Globus pallidus (tissue), 1 donor: ENCODE measurements at regions not wholly inside any gene's neighbourhood (a gene's known extent, or its start where the extent isn't known, plus 50 kb on each side); places are given as distances from the start of the nearest gene placed in this dataset.
"Not testable (repeated sequence)": the region's sequence is repeated elsewhere in the genome, so short reads cannot be mapped to it uniquely, and the experiment has no call there.

Source experiments
- DNase-seq: peaks from one replicate; pipeline ENCODE4 v3.0.0-alpha.2; 2015; ENCODE audit warnings: low spot score

- peak; percentile 50 for DNase-seq
Observed at GRCh38 chr7:16933296-16934279, 51.8 kb upstream of the AGR3 start.

GRCh38 chr7:16934722-16935340 lies 53.0 kb upstream of the AGR3 start:
- DNase-seq = no peak

- no peak for DNase-seq
Observed at GRCh38 chr7:16935341-16935735, 53.6 kb upstream of the AGR3 start.

GRCh38 chr7:16936626-16937422 lies 55.0 kb upstream of the AGR3 start:
- no peak for DNase-seq

GRCh38 chr7:16939161-16939560 lies 57.4 kb upstream of the AGR3 start:
- DNase-seq = no peak

GRCh38 chr7:16940776-16941175 lies 59.0 kb upstream of the AGR3 start:
- DNase-seq = no peak

- DNase-seq = no peak
Observed at GRCh38 chr7:16942929-16943509, 61.2 kb upstream of the AGR3 start.

GRCh38 chr7:16944936-16945335 lies 63.2 kb upstream of the AGR3 start:
- DNase-seq = no peak

- no peak for DNase-seq
Observed at GRCh38 chr7:16945372-16945771, 63.6 kb upstream of the AGR3 start.

- DNase-seq = not testable (repeated sequence)
Observed at GRCh38 chr7:16948110-16948509, 66.3 kb upstream of the AGR3 start.

GRCh38 chr7:16951483-16952080 lies 69.8 kb upstream of the AGR3 start:
- no peak for DNase-seq

GRCh38 chr7:16954321-16954720 lies 72.5 kb upstream of the AGR3 start:
- no peak for DNase-seq

- no peak for DNase-seq
Observed at GRCh38 chr7:16958724-16959123, 76.9 kb upstream of the AGR3 start.

- DNase-seq = no peak
Observed at GRCh38 chr7:16960337-16960965, 78.7 kb upstream of the AGR3 start.

GRCh38 chr7:16961641-16962040 lies 79.9 kb upstream of the AGR3 start:
- no peak for DNase-seq

- no peak for DNase-seq
Observed at GRCh38 chr7:16963044-16963443, 81.3 kb upstream of the AGR3 start.

GRCh38 chr7:16965697-16966096 lies 83.9 kb upstream of the AGR3 start:
- not testable (repeated sequence) for DNase-seq

GRCh38 chr7:16967300-16967811 lies 85.6 kb upstream of the AGR3 start:
- no peak for DNase-seq

- DNase-seq = no peak
Observed at GRCh38 chr7:16970732-16971482, 89.1 kb upstream of the AGR3 start.

- no peak for DNase-seq
Observed at GRCh38 chr7:16975712-16976111, 93.9 kb upstream of the AGR3 start.
